K562 (cell line): ENCODE measurements at regions not wholly inside any gene's neighbourhood (a gene's known extent, or its start where the extent isn't known, plus 50 kb on each side); places are given as distances from the start of the nearest gene placed in this dataset.

Experiments
- ATAC-seq: fragments of 200-7000 bp; cut with Tn5 transposase; 3 replicates; pipeline ENCODE4 v1.9.1; 2020; ENCODE audit warnings: moderate library complexity
- BruUV-seq: library from RNA; stranded (reverse); fragments of 400-500 nt; replicated peaks from 2 replicates; lab custom pipeline; 2021; lab: Mats Ljungman, UMichigan
- CTCF ChIA-PET: fragments of 300-600 bp; formaldehyde crosslinking; extraction: SDS; loops from one replicate; lab custom pipeline; 2021; ENCODE audit warnings: low intra/inter-chr PET ratio; lab: Yijun Ruan, JAX
- POLR2A ChIA-PET: fragments of 300-600, 350-650 bp; sonication (Branson Sonifier 250); formaldehyde crosslinking; extraction: SDS; loops from one replicate; lab custom pipeline; 2021; ENCODE audit warnings: antibody characterized with exemption, inconsistent platforms; lab: Yijun Ruan, JAX
- DNase-seq, 4 experiments: peaks; one replicate each; pipeline versions ENCODE4 v3.0.0 to v3.0.0-alpha.2; 2011 to 2018; ENCODE audit warnings: low spot score in 3 of 4, mixed read lengths in 3 of 4; ENCODE audit errors: extremely low read depth in 1 of 4
- FAIRE-seq: peaks from 2 replicates; lab custom pipeline; 2011; peaks lifted over from hg19 to GRCh38; lab: Jason Lieb, UNC
- H2AFZ ChIP-seq: 2 replicates; pipeline ENCODE4 v1.6.0; 2011; ENCODE audit warnings: low read depth, low read length, control low read depth, inconsistent platforms
- H3K27ac ChIP-seq: fragments of 200-600 bp; 3 replicates; pipeline ENCODE4 v1.8.0; 2011; ENCODE audit warnings: low read depth, mild to moderate bottlenecking, control low read depth, inconsistent platforms, low read length, moderate library complexity, mixed read lengths; ENCODE audit errors: extremely low read depth
- H3K27me3 ChIP-seq, 2 experiments: fragments of 300-600 bp in 1 of 2; 2 replicates in 1 of 2; 3 replicates in 1 of 2; pipeline versions ENCODE4 v1.6.0 to v1.8.0; 2011; ENCODE audit warnings: inconsistent platforms in 2 of 2, low read length in 2 of 2, mild to moderate bottlenecking in 1 of 2, mixed read lengths in 1 of 2, moderate library complexity in 1 of 2; ENCODE audit not compliant: control insufficient read depth in 2 of 2, insufficient read depth in 2 of 2
- H3K36me3 ChIP-seq: fragments of 300-600 bp; 3 replicates; pipeline ENCODE4 v1.8.0; 2011; ENCODE audit warnings: mild to moderate bottlenecking, low read length, inconsistent platforms; ENCODE audit not compliant: control insufficient read depth, insufficient read depth
- H3K4me1 ChIP-seq, 2 experiments: fragments of 200-600 bp in 1 of 2; replicated peaks in 1 of 2; 2 replicates in 1 of 2; 3 replicates in 1 of 2; pipeline versions ENCODE4 v1.5.1 to v1.8.0; 2011; ENCODE audit warnings: inconsistent platforms in 2 of 2, low read length in 2 of 2, mild to moderate bottlenecking in 1 of 2, mixed read lengths in 1 of 2, moderate library complexity in 1 of 2; ENCODE audit not compliant: control insufficient read depth in 2 of 2, insufficient read depth in 2 of 2
- H3K4me2 ChIP-seq: 2 replicates; pipeline ENCODE4 v1.6.1; 2011; ENCODE audit warnings: low read length, control low read depth, inconsistent platforms, mixed read lengths; ENCODE audit not compliant: insufficient read depth
- H3K4me3 ChIP-seq: fragments of 200-600 bp; sonication (generic), shearing (Covaris generic); 2 replicates; pipeline ENCODE4 v1.5.1; 2016; ENCODE audit warnings: control low read depth, inconsistent platforms
- H3K79me2 ChIP-seq: fragments of 200-600 bp; 3 replicates; pipeline ENCODE4 v1.8.0; 2011; ENCODE audit warnings: low read length, inconsistent platforms; ENCODE audit not compliant: control insufficient read depth, insufficient read depth
- H3K9ac ChIP-seq, 2 experiments: 2 replicates each; pipeline versions ENCODE4 v1.6.0 to v1.6.1; 2011; ENCODE audit warnings: low read depth in 2 of 2, low read length in 2 of 2, control low read depth in 1 of 2, inconsistent platforms in 1 of 2, mild to moderate bottlenecking in 1 of 2, mixed read lengths in 1 of 2; ENCODE audit not compliant: insufficient read depth in 1 of 2
- H3K9me1 ChIP-seq: one replicate; pipeline ENCODE4 v1.6.0; 2011; ENCODE audit warnings: inconsistent platforms, mild to moderate bottlenecking, low read length, moderate library complexity; ENCODE audit not compliant: control insufficient read depth, insufficient read depth
- H3K9me3 ChIP-seq: replicated peaks from 2 replicates; pipeline ENCODE4 v1.5.1; 2011; ENCODE audit warnings: low read depth, low read length, inconsistent platforms; ENCODE audit not compliant: control insufficient read depth, insufficient read depth
- H4K20me1 ChIP-seq: replicated peaks from 2 replicates; pipeline ENCODE4 v1.6.1; 2011; ENCODE audit warnings: low read length, inconsistent platforms, mixed read lengths; ENCODE audit not compliant: control insufficient read depth, insufficient read depth
- CHD4 ChIP-seq: fragments of 200-600 bp; sonication (generic); IDR thresholded peaks from 3 replicates; pipeline ENCODE4 v1.6.1; 2012; ENCODE audit warnings: low read depth, mild to moderate bottlenecking, mixed read lengths, low read length, inconsistent platforms; ENCODE audit not compliant: insufficient read depth, insufficient replicate concordance, poor library complexity, severe bottlenecking
- ELF4 ChIP-seq: fragments of 450-650 bp; formaldehyde crosslinking; IDR thresholded peaks from 2 replicates; pipeline ENCODE4 v1.4.0; 2022; ENCODE audit warnings: missing genetic modification characterization
- HIVEP1 ChIP-seq: fragments of 250-450 bp; sonication (Bioruptor Pico); IDR thresholded peaks from 2 replicates; pipeline ENCODE4 v1.4.0; 2020; ENCODE audit warnings: mild to moderate bottlenecking
- MIER1 ChIP-seq: fragments of 450-650 bp; IDR thresholded peaks from 2 replicates; pipeline ENCODE4 v1.6.1; 2016; ENCODE audit warnings: antibody characterized with exemption, mild to moderate bottlenecking, low read depth
- SRSF7 ChIP-seq: fragments of 200-400 bp; formaldehyde crosslinking; optimal IDR thresholded peaks from 2 replicates; pipeline ENCODE3; 2017; ENCODE audit warnings: mild to moderate bottlenecking, low read depth, low read length
- TAF9B ChIP-seq: fragments of 450-650 bp; IDR thresholded peaks from 2 replicates; pipeline ENCODE4 v1.6.1; 2018; ENCODE audit warnings: mild to moderate bottlenecking; ENCODE audit not compliant: partially characterized antibody
- WGBS: fragments of 100-300 bp; shearing (Covaris generic); methylation state at CpG from one replicate; pipeline ENCODE4 v1.1.6; 2016; ENCODE audit warnings: low coverage, mixed read lengths; ENCODE audit not compliant: insufficient coverage; ENCODE audit errors: missing lambda C conversion rate; 5-methylcytosine and 5-hydroxymethylcytosine counted together
- in situ Hi-C: fragments of 300-500 bp; cut with MboI; formaldehyde crosslinking; loops from 4 replicates; pipeline ENCODE4 v1.15.0; 2018; ENCODE audit warnings: inconsistent platforms, mixed read lengths
- intact Hi-C: fragments of 100-400 bp; cut with micrococcal nuclease; formaldehyde crosslinking; loops from 2 replicates; pipeline ENCODE4 v1.14.2; 2022
- TF ChIP-seq, protein P1 (sequence below): fragments of 450-650 bp; IDR thresholded peaks from 2 replicates; pipeline ENCODE4 v1.6.1; 2016; ENCODE audit warnings: low read depth
- TF ChIP-seq, protein P2 (sequence below): fragments of 450-650 bp; IDR thresholded peaks from 2 replicates; pipeline ENCODE4 v1.6.1; 2017; ENCODE audit warnings: mild to moderate bottlenecking, moderate library complexity

DNA sequence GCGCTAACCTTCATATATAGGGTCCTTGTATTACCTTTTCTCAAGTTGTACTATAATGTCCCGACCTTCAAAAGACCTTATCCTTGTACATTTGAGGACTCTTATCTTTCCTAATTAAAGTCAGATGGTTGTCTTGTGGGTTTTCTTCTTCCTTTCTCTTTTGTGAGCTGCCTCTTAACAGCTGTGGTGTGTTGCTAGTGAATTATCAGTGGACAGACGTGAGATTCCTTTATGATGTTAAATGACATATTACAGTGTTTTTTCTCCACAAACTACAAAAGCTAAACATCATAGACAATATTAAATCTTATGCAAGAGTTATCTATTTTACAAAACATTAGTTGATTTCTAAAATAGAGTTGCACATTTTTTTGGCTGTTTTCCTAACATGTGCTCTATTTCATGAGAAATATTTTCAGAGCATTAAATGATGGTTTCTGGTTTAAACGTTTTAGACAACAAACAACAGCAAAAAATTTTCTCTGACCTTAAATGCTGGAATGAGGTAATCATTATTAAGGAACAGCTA, 272.2 kb upstream of the NPVF start:
- no peaks in the 10 kb centered on the region for H3K9me3 ChIP-seq
- intact Hi-C loops (no loop called here), in situ Hi-C loops (no loop called here)
- H4K20me1 ChIP-seq: no peaks in the 10 kb centered on the region
- H2AFZ ChIP-seq: no peak overlapping the region
- H3K9ac ChIP-seq: no peak overlapping the region
- H3K4me1 ChIP-seq: peaks cover 9 to 14% of the 10 kb centered on the region in 2 experiments
- H3K79me2 ChIP-seq: no peaks in the 10 kb centered on the region
- POLR2A ChIA-PET: interaction anchor here (0.7 to 1.0 kb wide), 2 partner anchors 10 to 708 kb away, joined by 3 to 5 read pairs; no protein-coding TSS in a partner anchor
- no peak for FAIRE-seq
- no peaks in the 10 kb centered on the region; a peak in 1 of 5 replicates for H3K27me3 ChIP-seq
- H3K9me1 ChIP-seq: no peaks in the 10 kb centered on the region
- no peak for DNase-seq
- no peak overlapping the region for H3K27ac ChIP-seq
- no peak overlapping the region for H3K4me3 ChIP-seq
- CTCF ChIA-PET: no interaction called here
- H3K36me3 ChIP-seq: no peaks in the 10 kb centered on the region
- BruUV-seq: no TSS peak
- WGBS: 11% methylated on average over 4 of the region's 4 CpGs
- no peak overlapping the region; the same call in 1 of the 2 replicates for H3K4me2 ChIP-seq
- no peak for ATAC-seq
- TF ChIP-seq MIER1 (no peak), TAF9B (no peak), CHD4 (no peak), ELF4 (no peak), HIVEP1 (CRISPR knock-in tag) (no peak), SRSF7 (no peak)
- TF ChIP-seq, protein P1, sequence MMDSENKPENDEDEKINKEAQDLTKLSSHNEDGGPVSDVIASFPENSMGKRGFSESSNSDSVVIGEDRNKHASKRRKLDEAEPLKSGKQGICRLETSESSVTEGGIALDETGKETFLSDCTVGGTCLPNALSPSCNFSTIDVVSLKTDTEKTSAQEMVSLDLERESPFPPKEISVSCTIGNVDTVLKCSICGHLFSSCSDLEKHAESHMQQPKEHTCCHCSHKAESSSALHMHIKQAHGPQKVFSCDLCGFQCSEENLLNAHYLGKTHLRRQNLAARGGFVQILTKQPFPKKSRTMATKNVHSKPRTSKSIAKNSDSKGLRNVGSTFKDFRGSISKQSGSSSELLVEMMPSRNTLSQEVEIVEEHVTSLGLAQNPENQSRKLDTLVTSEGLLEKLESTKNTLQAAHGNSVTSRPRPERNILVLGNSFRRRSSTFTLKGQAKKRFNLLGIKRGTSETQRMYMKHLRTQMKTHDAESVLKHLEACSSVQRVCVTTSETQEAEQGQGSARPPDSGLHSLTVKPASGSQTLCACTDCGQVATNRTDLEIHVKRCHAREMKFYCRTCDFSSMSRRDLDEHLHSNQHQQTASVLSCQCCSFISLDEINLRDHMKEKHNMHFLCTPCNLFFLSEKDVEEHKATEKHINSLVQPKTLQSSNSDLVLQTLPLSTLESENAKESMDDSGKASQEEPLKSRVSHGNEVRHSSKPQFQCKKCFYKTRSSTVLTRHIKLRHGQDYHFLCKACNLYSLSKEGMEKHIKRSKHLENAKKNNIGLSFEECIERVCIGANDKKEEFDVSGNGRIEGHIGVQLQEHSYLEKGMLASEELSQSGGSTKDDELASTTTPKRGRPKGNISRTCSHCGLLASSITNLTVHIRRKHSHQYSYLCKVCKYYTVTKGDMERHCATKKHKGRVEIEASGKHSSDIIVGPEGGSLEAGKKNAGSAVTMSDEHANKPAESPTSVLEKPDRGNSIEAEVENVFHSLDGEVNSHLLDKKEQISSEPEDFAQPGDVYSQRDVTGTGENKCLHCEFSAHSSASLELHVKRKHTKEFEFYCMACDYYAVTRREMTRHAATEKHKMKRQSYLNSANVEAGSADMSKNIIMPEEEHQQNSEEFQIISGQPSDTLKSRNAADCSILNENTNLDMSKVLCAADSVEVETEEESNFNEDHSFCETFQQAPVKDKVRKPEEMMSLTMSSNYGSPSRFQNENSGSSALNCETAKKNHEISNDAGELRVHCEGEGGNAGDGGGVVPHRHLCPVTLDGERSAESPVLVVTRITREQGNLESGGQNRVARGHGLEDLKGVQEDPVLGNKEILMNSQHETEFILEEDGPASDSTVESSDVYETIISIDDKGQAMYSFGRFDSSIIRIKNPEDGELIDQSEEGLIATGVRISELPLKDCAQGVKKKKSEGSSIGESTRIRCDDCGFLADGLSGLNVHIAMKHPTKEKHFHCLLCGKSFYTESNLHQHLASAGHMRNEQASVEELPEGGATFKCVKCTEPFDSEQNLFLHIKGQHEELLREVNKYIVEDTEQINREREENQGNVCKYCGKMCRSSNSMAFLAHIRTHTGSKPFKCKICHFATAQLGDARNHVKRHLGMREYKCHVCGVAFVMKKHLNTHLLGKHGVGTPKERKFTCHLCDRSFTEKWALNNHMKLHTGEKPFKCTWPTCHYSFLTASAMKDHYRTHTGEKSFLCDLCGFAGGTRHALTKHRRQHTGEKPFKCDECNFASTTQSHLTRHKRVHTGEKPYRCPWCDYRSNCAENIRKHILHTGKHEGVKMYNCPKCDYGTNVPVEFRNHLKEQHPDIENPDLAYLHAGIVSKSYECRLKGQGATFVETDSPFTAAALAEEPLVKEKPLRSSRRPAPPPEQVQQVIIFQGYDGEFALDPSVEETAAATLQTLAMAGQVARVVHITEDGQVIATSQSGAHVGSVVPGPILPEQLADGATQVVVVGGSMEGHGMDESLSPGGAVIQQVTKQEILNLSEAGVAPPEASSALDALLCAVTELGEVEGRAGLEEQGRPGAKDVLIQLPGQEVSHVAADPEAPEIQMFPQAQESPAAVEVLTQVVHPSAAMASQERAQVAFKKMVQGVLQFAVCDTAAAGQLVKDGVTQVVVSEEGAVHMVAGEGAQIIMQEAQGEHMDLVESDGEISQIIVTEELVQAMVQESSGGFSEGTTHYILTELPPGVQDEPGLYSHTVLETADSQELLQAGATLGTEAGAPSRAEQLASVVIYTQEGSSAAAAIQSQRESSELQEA: no peak
- TF ChIP-seq, protein P2, sequence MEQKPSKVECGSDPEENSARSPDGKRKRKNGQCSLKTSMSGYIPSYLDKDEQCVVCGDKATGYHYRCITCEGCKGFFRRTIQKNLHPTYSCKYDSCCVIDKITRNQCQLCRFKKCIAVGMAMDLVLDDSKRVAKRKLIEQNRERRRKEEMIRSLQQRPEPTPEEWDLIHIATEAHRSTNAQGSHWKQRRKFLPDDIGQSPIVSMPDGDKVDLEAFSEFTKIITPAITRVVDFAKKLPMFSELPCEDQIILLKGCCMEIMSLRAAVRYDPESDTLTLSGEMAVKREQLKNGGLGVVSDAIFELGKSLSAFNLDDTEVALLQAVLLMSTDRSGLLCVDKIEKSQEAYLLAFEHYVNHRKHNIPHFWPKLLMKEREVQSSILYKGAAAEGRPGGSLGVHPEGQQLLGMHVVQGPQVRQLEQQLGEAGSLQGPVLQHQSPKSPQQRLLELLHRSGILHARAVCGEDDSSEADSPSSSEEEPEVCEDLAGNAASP: no peak
